Esophagus (tissue), 2 donors: ENCODE measurements at regions not wholly inside any gene's neighbourhood (a gene's known extent, or its start where the extent isn't known, plus 50 kb on each side); places are given as distances from the start of the nearest gene placed in this dataset.

Source experiments
- H3K27ac ChIP-seq, 2 donors: one replicate each; pipeline ENCODE4 v1.5.1; 2013; ENCODE audit warnings: low read depth in 2 of 2, mild to moderate bottlenecking in 2 of 2, inconsistent platforms in 1 of 2, low read length in 1 of 2, moderate library complexity in 1 of 2
- H3K27me3 ChIP-seq, 2 donors: one replicate each; pipeline ENCODE4 v1.6.1; 2013; ENCODE audit warnings: low read length in 2 of 2, control low read depth in 1 of 2, mild to moderate bottlenecking in 1 of 2; ENCODE audit not compliant: insufficient read depth in 2 of 2, control insufficient read depth in 1 of 2
- H3K36me3 ChIP-seq, 2 donors: one replicate each; pipeline ENCODE4 v1.6.1; 2013; ENCODE audit warnings: low read length in 1 of 2; ENCODE audit not compliant: control insufficient read depth in 2 of 2, insufficient read depth in 2 of 2
- H3K4me1 ChIP-seq, 2 donors: one replicate each; pipeline ENCODE4 v1.6.1; 2013; ENCODE audit warnings: low read length in 1 of 2; ENCODE audit not compliant: control insufficient read depth in 2 of 2, insufficient read depth in 2 of 2
- H3K4me3 ChIP-seq, 2 donors: one replicate each; pipeline ENCODE4 v1.5.1; 2013; ENCODE audit warnings: low read length in 2 of 2, mild to moderate bottlenecking in 2 of 2, low read depth in 1 of 2, moderate library complexity in 1 of 2
- H3K9me3 ChIP-seq, 2 donors: one replicate each; pipeline ENCODE4 v1.6.1; 2013; ENCODE audit warnings: mild to moderate bottlenecking in 2 of 2, low read depth in 1 of 2, low read length in 1 of 2, moderate library complexity in 1 of 2; ENCODE audit not compliant: control insufficient read depth in 2 of 2, insufficient read depth in 1 of 2
- WGBS, 2 donors: extraction: QIAGEN DNeasy Blood & Tissue Kit; methylation state at CpG; one replicate each; pipeline ENCODE4 v1.1.7; 2013; 5-methylcytosine and 5-hydroxymethylcytosine counted together
- donor health status: healthy with polysubstance abuse.
- donor health status: Bipolar disorder and iron deficiency.

DNA sequence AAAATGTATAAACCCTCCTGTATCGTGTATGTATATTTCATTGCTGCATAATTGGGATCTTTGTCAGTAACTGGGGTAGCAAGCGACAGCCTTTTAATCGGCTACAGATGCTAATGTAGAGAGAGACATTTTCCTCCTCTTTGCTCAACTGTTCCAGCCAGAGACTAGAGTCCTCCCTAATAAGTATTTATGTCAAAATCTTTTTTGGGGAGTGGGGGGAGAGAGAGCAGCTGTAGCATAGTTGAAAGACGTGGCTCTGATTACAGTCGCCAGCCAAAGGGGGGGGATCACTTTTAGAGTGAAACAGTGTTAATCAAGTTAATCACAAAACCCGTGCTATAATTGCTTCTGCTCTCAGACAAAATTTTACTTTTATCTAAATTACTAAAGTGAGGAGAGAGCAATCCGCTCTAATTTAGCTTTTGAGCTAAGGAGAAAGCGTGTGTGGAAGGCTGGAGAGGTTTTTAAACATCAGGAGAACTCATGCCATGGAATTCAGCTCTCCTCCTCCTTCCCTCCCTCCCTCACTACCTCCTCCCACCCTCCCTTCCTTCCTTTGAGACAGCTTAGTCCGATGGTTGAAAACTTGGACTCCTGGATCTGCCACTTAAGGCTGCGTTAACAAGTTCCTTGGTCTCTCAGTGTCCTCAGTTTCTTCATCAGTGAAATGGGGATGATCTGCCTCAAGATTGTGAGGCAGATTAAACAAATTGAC, 87.3 kb upstream of the ZNF618 start:
- 56% methylated on average over 10 of the region's 10 CpGs for WGBS, 2 donors

DNA sequence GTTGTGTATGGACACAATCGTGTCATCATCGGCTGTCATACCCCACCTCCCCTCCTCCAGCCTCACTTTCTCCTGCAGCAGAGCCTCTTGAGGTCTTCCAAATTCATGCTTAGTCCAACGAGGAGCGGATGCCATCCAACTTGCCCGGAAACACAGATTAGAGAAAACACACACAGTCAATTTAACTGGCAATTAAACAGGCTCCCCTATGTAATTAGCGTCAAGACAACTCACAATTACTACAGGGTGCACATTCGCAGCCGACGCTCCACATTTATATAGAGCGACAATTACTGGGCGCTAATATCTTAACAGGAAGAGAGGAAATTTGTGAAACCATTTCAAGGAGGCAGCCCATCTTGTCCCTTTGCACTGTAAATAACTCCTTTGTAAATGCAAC, 86.0 kb upstream of the ZNF618 start:
- H3K9me3 ChIP-seq: no peaks in the 10 kb centered on the region
- WGBS, 2 donors: 92 to 93% methylated on average over 11 of the region's 11 CpGs

More for the DNA sequence above, 87.3 kb upstream of the ZNF618 start:
- Histone ChIP-seq H3K9me3 (no peaks in the 10 kb centered on the region), H3K4me1 (peaks cover 0 to 2% of the 10 kb centered on the region in 2 donors), H3K27ac (no peak overlapping the region), H3K4me3 (no peak overlapping the region), H3K36me3 (no peaks in the 10 kb centered on the region), H3K27me3 (no peaks in the 10 kb centered on the region)

DNA sequence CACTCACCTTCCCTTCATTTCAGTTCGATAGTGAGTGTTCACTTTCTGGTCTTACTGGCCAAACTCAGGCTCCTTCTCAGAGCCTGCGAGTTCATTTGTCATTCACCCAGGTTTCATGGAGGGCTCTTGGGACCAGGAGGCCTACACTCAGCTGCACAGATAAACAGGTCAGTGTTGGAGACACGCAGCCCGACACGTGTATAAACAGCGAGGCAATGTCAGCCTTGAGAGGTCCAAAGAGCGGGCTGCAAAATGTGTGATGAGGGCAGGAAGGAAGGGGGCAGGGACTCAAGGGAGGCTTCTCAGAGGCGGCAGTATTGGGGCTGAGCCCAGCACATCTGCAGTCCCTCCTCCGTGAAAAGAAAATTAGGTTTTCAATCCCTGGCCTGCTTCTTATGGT, 82.6 kb upstream of the ZNF618 start:
- no peaks in the 10 kb centered on the region for H3K4me1 ChIP-seq
- no peaks in the 10 kb centered on the region for H3K27me3 ChIP-seq
- no peaks in the 10 kb centered on the region for H3K9me3 ChIP-seq
- no peak overlapping the region for H3K27ac ChIP-seq
- no peaks in the 10 kb centered on the region for H3K36me3 ChIP-seq
- 77 to 81% methylated on average over 9 of the region's 9 CpGs for WGBS, 2 donors
- no peak overlapping the region for H3K4me3 ChIP-seq

More for the DNA sequence above, 86.0 kb upstream of the ZNF618 start:
- Histone ChIP-seq H3K27ac (no peak overlapping the region), H3K4me1 (peaks cover 0 to 2% of the 10 kb centered on the region in 2 donors), H3K36me3 (no peaks in the 10 kb centered on the region), H3K4me3 (no peak overlapping the region), H3K27me3 (no peaks in the 10 kb centered on the region)

DNA sequence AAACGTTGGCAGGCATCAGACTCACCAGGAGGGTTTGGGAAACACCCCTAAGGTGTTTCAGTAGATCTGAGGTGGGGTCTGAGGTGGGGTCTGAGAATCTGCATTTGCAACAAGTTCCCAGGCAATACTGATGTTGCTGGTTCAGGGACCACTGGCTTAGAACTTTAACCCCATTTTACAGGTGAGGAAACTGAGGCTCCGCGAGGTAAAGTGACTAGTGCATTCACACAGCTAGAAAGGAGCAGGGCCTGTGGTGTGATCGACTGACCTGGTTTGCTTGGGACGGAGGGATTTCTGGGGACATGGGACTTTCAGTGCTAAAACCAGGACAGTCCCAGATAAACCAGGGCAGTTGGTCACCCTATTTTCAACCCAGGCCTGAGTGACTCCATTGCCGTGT, 81.4 kb upstream of the ZNF618 start:
- WGBS, 2 donors: 81 to 85% methylated on average over 6 of the region's 6 CpGs
- Histone ChIP-seq H3K4me1 (no peaks in the 10 kb centered on the region), H3K9me3 (no peaks in the 10 kb centered on the region), H3K4me3 (no peak overlapping the region), H3K27ac (no peak overlapping the region), H3K36me3 (no peaks in the 10 kb centered on the region), H3K27me3 (no peaks in the 10 kb centered on the region)

GRCh38 chr9:113795811-113796392, 80.2 kb upstream of the ZNF618 start:
- no peaks in the 10 kb centered on the region for H3K9me3 ChIP-seq
- 71 to 89% methylated on average over 2 of the region's 2 CpGs for WGBS, 2 donors
- H3K36me3 ChIP-seq: no peaks in the 10 kb centered on the region
- no peak overlapping the region for H3K4me3 ChIP-seq
- no peak overlapping the region for H3K27ac ChIP-seq
- no peaks in the 10 kb centered on the region for H3K27me3 ChIP-seq
- no peaks in the 10 kb centered on the region for H3K4me1 ChIP-seq

DNA sequence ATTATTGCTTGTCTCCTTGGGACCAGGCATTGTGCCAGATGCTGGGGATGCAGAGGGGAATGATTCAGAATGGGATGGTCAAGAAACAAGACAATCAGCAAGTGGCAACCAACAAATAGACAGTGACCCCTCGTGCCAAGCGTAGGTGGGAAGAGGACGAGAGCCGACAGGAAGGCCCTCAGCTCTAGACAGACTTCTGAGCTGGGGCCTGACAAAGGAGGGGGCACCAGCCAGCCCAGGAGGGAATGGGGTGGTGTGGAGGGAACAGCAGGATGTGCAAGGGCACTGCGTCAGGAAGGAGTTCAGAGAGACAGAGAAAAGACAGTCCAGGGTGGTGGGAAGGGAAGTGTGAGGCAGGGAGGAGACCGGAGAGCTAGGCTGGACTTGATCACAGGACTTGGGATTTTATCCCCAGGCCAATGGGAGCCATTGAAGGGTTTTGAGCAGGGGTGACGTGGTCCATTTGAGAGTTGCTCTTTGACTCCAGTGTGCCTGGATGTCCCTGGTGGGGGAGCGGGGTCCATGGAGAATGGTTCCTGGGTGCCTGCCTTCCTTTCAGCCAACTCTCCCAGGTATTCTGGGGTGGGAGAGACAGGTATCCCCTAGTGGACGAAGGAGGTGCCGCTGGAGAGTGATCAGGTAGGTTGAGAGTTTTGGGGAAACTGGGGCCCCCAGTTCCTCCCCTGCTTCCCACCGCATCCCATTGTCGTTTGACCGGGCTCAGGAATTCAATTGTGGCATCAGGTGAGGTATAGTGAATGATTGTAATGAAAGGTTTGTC, 79.3 kb upstream of the ZNF618 start:
- Histone ChIP-seq H3K27me3 (no peaks in the 10 kb centered on the region), H3K36me3 (no peaks in the 10 kb centered on the region), H3K4me1 (no peaks in the 10 kb centered on the region), H3K4me3 (no peak overlapping the region), H3K9me3 (no peaks in the 10 kb centered on the region), H3K27ac (no peak overlapping the region)
- 90% methylated on average over 13 of the region's 13 CpGs for WGBS, 2 donors

DNA sequence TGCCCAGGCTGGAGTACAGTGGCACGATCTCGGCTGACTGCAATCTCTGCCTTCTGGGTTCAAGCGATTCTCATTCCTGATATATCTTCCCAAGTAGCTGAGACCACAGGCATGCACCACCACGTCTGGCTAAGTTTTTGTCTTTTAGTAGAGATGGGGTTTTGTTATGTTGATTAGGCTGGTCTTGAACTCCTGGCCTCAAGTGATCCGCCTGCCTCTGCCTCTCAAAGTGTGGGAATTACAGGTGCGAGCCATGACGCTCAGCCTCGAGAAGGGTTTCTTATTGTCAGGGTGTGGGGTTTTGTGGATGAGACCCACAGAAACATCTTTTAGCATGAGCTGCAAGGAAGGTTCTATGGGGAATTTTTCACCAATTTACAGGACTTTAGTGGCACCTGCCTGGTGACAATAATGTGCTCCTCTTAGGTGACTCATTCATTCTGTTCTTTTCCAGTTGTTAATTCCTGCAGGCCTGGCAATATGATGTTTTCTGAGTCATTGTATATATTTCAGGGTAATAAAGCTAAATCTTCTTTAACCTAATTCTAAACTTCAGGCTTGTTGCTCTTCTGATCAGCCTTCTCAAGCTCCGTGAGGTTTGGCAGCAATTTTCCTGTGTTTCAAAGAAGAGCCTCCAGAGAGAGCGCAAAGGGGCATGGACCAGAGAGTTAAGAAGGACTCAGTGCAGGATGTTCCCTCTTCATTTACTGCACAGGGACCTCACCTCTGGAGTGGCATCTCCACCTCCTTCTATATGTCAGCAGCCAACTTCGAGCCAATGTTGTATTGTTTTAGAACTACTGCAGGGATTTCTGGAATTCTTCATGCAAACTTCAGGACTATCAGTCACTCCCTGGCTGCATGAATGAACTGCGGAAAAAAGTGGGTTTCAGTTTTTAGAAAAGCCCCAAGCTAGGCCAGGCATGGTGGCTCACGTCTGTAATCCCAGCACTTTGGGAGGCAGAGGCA, 77.8 kb upstream of the ZNF618 start:
- WGBS, 2 donors: 83 to 85% methylated on average over 13 of the region's 13 CpGs
- Histone ChIP-seq H3K4me3 (no peak overlapping the region), H3K9me3 (no peaks in the 10 kb centered on the region)

DNA sequence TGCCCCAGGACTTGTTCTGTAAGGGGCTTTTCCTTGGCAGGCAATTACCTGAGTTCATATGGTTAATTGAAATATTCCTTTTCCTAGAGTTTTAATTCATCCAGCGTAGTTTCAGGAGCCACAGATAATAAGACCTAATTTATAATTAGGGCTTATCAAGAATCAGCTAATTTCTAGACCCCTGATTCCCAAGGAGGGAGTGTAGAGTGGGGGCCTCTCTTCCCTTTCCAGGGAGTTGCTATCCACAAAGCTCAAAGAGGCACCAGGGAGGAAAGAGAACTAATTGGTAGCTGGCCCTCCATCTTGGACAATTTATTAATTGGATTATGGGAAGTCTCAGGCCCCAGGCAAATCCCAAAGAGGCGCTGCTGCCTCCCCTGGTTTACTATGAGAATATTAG, 75.8 kb upstream of the ZNF618 start:
- H3K36me3 ChIP-seq: no peaks in the 10 kb centered on the region
- no peak overlapping the region for H3K27ac ChIP-seq
- no peaks in the 10 kb centered on the region for H3K27me3 ChIP-seq
- no peaks in the 10 kb centered on the region for H3K9me3 ChIP-seq
- no peaks in the 10 kb centered on the region for H3K4me1 ChIP-seq
- H3K4me3 ChIP-seq: no peak overlapping the region
- 93 to 96% methylated on average over 2 of the region's 2 CpGs for WGBS, 2 donors

More for the DNA sequence above, 77.8 kb upstream of the ZNF618 start:
- Histone ChIP-seq H3K27ac (no peak overlapping the region), H3K27me3 (no peaks in the 10 kb centered on the region), H3K36me3 (no peaks in the 10 kb centered on the region), H3K4me1 (no peaks in the 10 kb centered on the region)
